ENCODE measurements at regions not wholly inside any gene's neighbourhood (a gene's known extent, or its start where the extent isn't known, plus 50 kb on each side); places are given as distances from the start of the nearest gene placed in this dataset.

DNA sequence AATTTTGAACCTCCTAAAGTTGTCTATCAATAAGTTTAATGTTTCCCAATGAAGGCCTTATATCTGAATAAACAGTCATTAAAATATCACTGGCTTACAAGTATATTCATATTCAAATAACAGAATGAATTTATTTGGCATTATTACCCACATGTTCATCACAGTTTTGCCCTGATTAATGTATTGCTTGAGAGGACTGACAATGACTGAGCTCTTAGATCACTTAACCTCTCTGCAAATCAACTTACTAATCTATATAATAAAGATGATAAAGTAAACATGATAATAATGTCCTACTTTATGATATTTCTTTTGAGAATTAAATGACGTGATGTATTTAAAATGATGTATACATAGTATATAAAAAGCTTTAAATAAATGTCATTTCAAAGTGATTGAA, 532.0 kb upstream of the GBE1 start:
- Histone ChIP-seq H3F3A (ENCODE audit: control insufficient read depth, insufficient read depth) (no peaks in the 10 kb centered on the region), H3K4me1 (ENCODE audit: control insufficient read depth, low read length) (no peaks in the 10 kb centered on the region), H3K27ac (ENCODE audit: low read depth, low read length) (no peak overlapping the region), H3K9me3 (ENCODE audit: control insufficient read depth, insufficient read depth, low read length) (no peaks in the 10 kb centered on the region), H3K9me2 (replicated peaks; ENCODE audit: control insufficient read depth, low read length) (no peaks in the 10 kb centered on the region), H3K27me3 (ENCODE audit: control insufficient read depth, low read length) (no peaks in the 10 kb centered on the region), H3K79me2 (ENCODE audit: control insufficient read depth, low read length) (no peaks in the 10 kb centered on the region), H3K36me3 (ENCODE audit: control insufficient read depth, low read length) (no peaks in the 10 kb centered on the region), H4K20me1 (ENCODE audit: control insufficient read depth, insufficient read depth, low read depth, low read length) (no peaks in the 10 kb centered on the region), H3K4me3 (ENCODE audit: low read length) (no peak overlapping the region), H3K4me2 (ENCODE audit: low read length) (no peak overlapping the region)
- TF ChIP-seq, protein P1, sequence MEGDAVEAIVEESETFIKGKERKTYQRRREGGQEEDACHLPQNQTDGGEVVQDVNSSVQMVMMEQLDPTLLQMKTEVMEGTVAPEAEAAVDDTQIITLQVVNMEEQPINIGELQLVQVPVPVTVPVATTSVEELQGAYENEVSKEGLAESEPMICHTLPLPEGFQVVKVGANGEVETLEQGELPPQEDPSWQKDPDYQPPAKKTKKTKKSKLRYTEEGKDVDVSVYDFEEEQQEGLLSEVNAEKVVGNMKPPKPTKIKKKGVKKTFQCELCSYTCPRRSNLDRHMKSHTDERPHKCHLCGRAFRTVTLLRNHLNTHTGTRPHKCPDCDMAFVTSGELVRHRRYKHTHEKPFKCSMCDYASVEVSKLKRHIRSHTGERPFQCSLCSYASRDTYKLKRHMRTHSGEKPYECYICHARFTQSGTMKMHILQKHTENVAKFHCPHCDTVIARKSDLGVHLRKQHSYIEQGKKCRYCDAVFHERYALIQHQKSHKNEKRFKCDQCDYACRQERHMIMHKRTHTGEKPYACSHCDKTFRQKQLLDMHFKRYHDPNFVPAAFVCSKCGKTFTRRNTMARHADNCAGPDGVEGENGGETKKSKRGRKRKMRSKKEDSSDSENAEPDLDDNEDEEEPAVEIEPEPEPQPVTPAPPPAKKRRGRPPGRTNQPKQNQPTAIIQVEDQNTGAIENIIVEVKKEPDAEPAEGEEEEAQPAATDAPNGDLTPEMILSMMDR (IDR thresholded peaks at IDR 0.05; ENCODE audit: low read depth, low read length, poor library complexity, severe bottlenecking) = no peak
- no peak for TF ChIP-seq EZH2phosphoT487 (IDR thresholded peaks at IDR 0.05; ENCODE audit: borderline replicate concordance, low read length)

- Histone ChIP-seq H3K27me3 (ENCODE audit: control insufficient read depth, low read length) (no peaks in the 10 kb centered on the region), H3K9me3 (ENCODE audit: control insufficient read depth, insufficient read depth, low read length) (no peaks in the 10 kb centered on the region), H3K9me2 (replicated peaks; ENCODE audit: control insufficient read depth, low read length) (no peaks in the 10 kb centered on the region), H3K27ac (ENCODE audit: low read depth, low read length) (no peak overlapping the region), H3K79me2 (ENCODE audit: control insufficient read depth, low read length) (no peaks in the 10 kb centered on the region), H3K36me3 (ENCODE audit: control insufficient read depth, low read length) (no peaks in the 10 kb centered on the region), H3K4me1 (ENCODE audit: control insufficient read depth, low read length) (no peaks in the 10 kb centered on the region), H3F3A (ENCODE audit: control insufficient read depth, insufficient read depth) (no peaks in the 10 kb centered on the region), H3K4me3 (ENCODE audit: low read length) (no peak overlapping the region), H3K4me2 (ENCODE audit: low read length) (no peak overlapping the region), H4K20me1 (ENCODE audit: control insufficient read depth, insufficient read depth, low read depth, low read length) (no peaks in the 10 kb centered on the region)
- TF ChIP-seq, protein P1 (IDR thresholded peaks at IDR 0.05; ENCODE audit: low read depth, low read length, poor library complexity, severe bottlenecking) = no peak
- no peak for TF ChIP-seq EZH2phosphoT487 (IDR thresholded peaks at IDR 0.05; ENCODE audit: borderline replicate concordance, low read length)
Observed at GRCh38 chr3:82287562-82287961, 526.1 kb upstream of the GBE1 start.

DNA sequence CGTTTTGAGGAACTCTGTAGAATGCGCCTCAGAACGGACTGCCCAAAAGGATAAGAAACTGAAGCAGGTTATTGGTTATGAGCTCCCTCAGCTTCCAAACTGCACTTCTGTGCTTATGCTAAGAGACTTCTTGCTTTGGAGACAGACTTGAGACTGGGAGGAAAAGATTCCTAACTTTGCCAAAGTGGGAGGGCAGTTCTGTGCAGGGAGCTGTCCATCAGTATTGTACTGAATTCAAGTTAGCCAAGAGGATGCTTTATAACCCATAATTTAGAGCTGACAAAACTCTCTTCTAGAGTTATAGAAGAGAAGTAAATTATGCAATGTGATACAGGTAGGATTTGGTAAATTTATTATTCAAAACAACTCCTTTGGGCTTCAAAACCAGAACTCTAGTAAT, 519.8 kb upstream of the GBE1 start:
- H3K27me3 ChIP-seq (ENCODE audit: control insufficient read depth, low read length) = no peaks in the 10 kb centered on the region
- H3K4me1 ChIP-seq (ENCODE audit: control insufficient read depth, low read length) = no peaks in the 10 kb centered on the region
- H3K4me3 ChIP-seq (ENCODE audit: low read length) = no peak overlapping the region
- H3K4me2 ChIP-seq (ENCODE audit: low read length) = no peak overlapping the region
- no peaks in the 10 kb centered on the region for H3K79me2 ChIP-seq (ENCODE audit: control insufficient read depth, low read length)
- H3K27ac ChIP-seq (ENCODE audit: low read depth, low read length) = no peak overlapping the region
- H3F3A ChIP-seq (ENCODE audit: control insufficient read depth, insufficient read depth) = no peaks in the 10 kb centered on the region
- no peaks in the 10 kb centered on the region for H3K36me3 ChIP-seq (ENCODE audit: control insufficient read depth, low read length)
- TF ChIP-seq, protein P1 (IDR thresholded peaks at IDR 0.05; ENCODE audit: low read depth, low read length, poor library complexity, severe bottlenecking) = no peak
- TF ChIP-seq EZH2phosphoT487 (IDR thresholded peaks at IDR 0.05; ENCODE audit: borderline replicate concordance, low read length) = no peak
- no peaks in the 10 kb centered on the region for H3K9me3 ChIP-seq (ENCODE audit: control insufficient read depth, insufficient read depth, low read length)
- H4K20me1 ChIP-seq (ENCODE audit: control insufficient read depth, insufficient read depth, low read depth, low read length) = no peaks in the 10 kb centered on the region
- H3K9me2 ChIP-seq (replicated peaks; ENCODE audit: control insufficient read depth, low read length) = no peaks in the 10 kb centered on the region

GRCh38 chr3:82276992-82277391, 515.5 kb upstream of the GBE1 start:
- Histone ChIP-seq H3K27me3 (ENCODE audit: control insufficient read depth, low read length) (no peaks in the 10 kb centered on the region), H3F3A (ENCODE audit: control insufficient read depth, insufficient read depth) (no peaks in the 10 kb centered on the region), H3K9me3 (ENCODE audit: control insufficient read depth, insufficient read depth, low read length) (no peaks in the 10 kb centered on the region), H3K4me3 (ENCODE audit: low read length) (no peak overlapping the region), H3K27ac (ENCODE audit: low read depth, low read length) (no peak overlapping the region), H3K36me3 (ENCODE audit: control insufficient read depth, low read length) (no peaks in the 10 kb centered on the region), H4K20me1 (ENCODE audit: control insufficient read depth, insufficient read depth, low read depth, low read length) (no peaks in the 10 kb centered on the region), H3K4me2 (ENCODE audit: low read length) (no peak overlapping the region), H3K4me1 (ENCODE audit: control insufficient read depth, low read length) (no peaks in the 10 kb centered on the region), H3K79me2 (ENCODE audit: control insufficient read depth, low read length) (no peaks in the 10 kb centered on the region), H3K9me2 (replicated peaks; ENCODE audit: control insufficient read depth, low read length) (no peaks in the 10 kb centered on the region)
- no peak for TF ChIP-seq EZH2phosphoT487 (IDR thresholded peaks at IDR 0.05; ENCODE audit: borderline replicate concordance, low read length)
- TF ChIP-seq, protein P1 (IDR thresholded peaks at IDR 0.05; ENCODE audit: low read depth, low read length, poor library complexity, severe bottlenecking) = no peak
